ENCODE measurements at regions not wholly inside any gene's neighbourhood (a gene's known extent, or its start where the extent isn't known, plus 50 kb on each side); places are given as distances from the start of the nearest gene placed in this dataset.

GRCh38 chr3:157595259-157595658 lies 92.0 kb upstream of the VEPH1 start:
- TF ChIP-seq CTCF (IDR thresholded peaks at IDR 0.05) (no peak), POLR2A (IDR thresholded peaks at IDR 0.05) (no peak)

Measured in testis (tissue), 2 donors.